Loucy (cell line): ENCODE measurements at regions not wholly inside any gene's neighbourhood (a gene's known extent, or its start where the extent isn't known, plus 50 kb on each side); places are given as distances from the start of the nearest gene placed in this dataset.
"Not testable (repeated sequence)": the region's sequence is repeated elsewhere in the genome, so short reads cannot be mapped to it uniquely, and the experiment has no call there.

Source experiments
- H2AFZ ChIP-seq: fragments of 200-600 bp; sonication (generic); 2 replicates; pipeline ENCODE4 v1.6.0; 2016; ENCODE audit warnings: antibody characterized with exemption, mild to moderate bottlenecking, low read length, moderate library complexity
- H3F3A ChIP-seq: fragments of 200-600 bp; 2 replicates; pipeline ENCODE4 v1.6.0; 2016; ENCODE audit warnings: antibody characterized with exemption, low read depth, mild to moderate bottlenecking
- H3K27me3 ChIP-seq: fragments of 200-600 bp; sonication (generic); 2 replicates; pipeline ENCODE4 v1.6.1; 2014; ENCODE audit warnings: low read length, mild to moderate bottlenecking; ENCODE audit not compliant: insufficient read depth, poor library complexity, severe bottlenecking
- H3K36me3 ChIP-seq: fragments of 200-600 bp; sonication (generic); 2 replicates; pipeline ENCODE4 v1.6.1; 2016; ENCODE audit warnings: low read length; ENCODE audit not compliant: insufficient read depth
- H3K4me1 ChIP-seq: fragments of 200-600 bp; sonication (generic); 2 replicates; pipeline ENCODE4 v1.5.1; 2014; ENCODE audit warnings: low read length, mild to moderate bottlenecking; ENCODE audit not compliant: insufficient read depth, poor library complexity, severe bottlenecking
- H3K4me2 ChIP-seq: fragments of 200-600 bp; sonication (generic); 2 replicates; pipeline ENCODE4 v1.6.0; 2014; ENCODE audit warnings: antibody characterized with exemption, low read length, low read depth, mild to moderate bottlenecking; ENCODE audit not compliant: poor library complexity, severe bottlenecking
- H3K4me3 ChIP-seq: fragments of 200-600 bp; sonication (generic); 2 replicates; pipeline ENCODE4 v1.5.1; 2014; ENCODE audit warnings: low read length, mild to moderate bottlenecking, mixed read lengths; ENCODE audit not compliant: poor library complexity, severe bottlenecking
- H3K79me2 ChIP-seq: fragments of 200-600 bp; sonication (generic); 2 replicates; pipeline ENCODE4 v1.6.1; 2014; ENCODE audit warnings: low read length; ENCODE audit not compliant: insufficient read depth
- H3K9ac ChIP-seq: fragments of 200-600 bp; sonication (generic); 2 replicates; pipeline ENCODE4 v1.6.0; 2014; ENCODE audit warnings: mild to moderate bottlenecking, low read depth, low read length, moderate library complexity; ENCODE audit not compliant: poor library complexity, severe bottlenecking
- H3K9me2 ChIP-seq: fragments of 200-600 bp; sonication (generic); replicated peaks from 2 replicates; pipeline ENCODE4 v1.6.1; 2016; ENCODE audit warnings: low read depth, low read length, mixed read lengths
- H3K9me3 ChIP-seq: fragments of 200-600 bp; sonication (generic); 2 replicates; pipeline ENCODE4 v1.6.1; 2014; ENCODE audit warnings: mild to moderate bottlenecking, antibody characterized with exemption, low read length, low read depth; ENCODE audit not compliant: insufficient read depth
- H4K20me1 ChIP-seq: fragments of 200-600 bp; sonication (generic); 2 replicates; pipeline ENCODE4 v1.6.0; 2014; ENCODE audit warnings: antibody characterized with exemption, low read length, mild to moderate bottlenecking; ENCODE audit not compliant: insufficient read depth, poor library complexity, severe bottlenecking
- CTCF ChIP-seq: fragments of 200-600 bp; sonication (generic); conservative IDR thresholded peaks from 2 replicates; pipeline ENCODE4 v1.5.1; 2014; ENCODE audit warnings: mild to moderate bottlenecking, antibody characterized with exemption, low read length
- EZH2phosphoT487 ChIP-seq: fragments of 200-600 bp; IDR thresholded peaks from 2 replicates; pipeline ENCODE4 v1.6.1; 2018; ENCODE audit warnings: antibody characterized with exemption, mild to moderate bottlenecking, moderate library complexity, borderline replicate concordance

DNA sequence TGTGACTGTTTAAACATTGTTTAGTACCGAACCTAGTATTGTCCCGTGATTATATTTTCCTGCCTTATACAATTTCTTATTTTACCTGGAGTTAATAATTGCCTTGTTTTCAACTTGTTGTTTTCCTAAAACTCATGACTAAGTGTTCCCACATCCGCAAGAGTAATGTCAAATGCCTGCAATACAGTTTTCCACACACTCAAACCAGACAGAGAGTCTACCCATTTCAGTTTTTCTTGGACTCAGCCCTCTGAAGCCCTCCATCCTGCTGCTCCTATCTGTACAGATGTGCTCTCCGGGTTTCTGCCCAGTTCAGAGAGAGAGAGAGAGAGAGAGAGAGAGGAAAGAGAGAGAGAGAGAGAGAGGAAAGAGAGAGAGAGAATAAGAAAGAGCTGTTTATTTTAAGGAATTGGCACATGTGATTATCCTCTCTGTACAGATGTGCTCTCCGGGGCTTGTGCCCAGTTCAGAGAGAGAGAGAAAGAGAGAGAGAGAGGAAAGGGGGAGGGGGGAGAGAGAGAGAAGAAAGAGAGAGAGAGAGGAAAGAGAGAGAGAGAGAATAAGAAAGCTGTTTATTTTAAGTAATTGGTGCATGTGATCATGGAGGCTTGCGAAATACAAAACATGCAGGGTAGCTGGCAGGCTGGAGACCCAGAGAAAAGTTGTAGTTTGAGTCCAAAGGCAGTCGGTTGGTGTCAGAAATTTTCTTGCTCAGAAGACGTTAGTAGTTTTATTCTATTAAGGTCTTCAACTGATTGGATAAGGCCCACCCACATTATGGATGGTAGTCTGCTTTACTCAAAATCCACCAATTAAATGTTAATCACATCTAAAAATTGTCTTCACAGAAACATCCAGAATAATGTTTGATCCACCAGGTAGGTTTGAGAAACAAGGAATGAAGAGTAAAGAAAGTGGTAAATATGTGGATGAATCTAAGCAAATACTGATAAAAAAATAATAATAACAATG is 104.1 kb upstream of the GOLGA8J start:
- no peaks in the 10 kb centered on the region for H3K4me1 ChIP-seq
- no peak overlapping the region for H3K9ac ChIP-seq
- H3K9me2 ChIP-seq = no peaks in the 10 kb centered on the region
- no peaks in the 10 kb centered on the region for H3F3A ChIP-seq
- no peak overlapping the region for H2AFZ ChIP-seq
- no peaks in the 10 kb centered on the region for H4K20me1 ChIP-seq
- no peak overlapping the region for H3K4me2 ChIP-seq
- H3K36me3 ChIP-seq = no peaks in the 10 kb centered on the region
- no peaks in the 10 kb centered on the region for H3K79me2 ChIP-seq
- no peaks in the 10 kb centered on the region for H3K9me3 ChIP-seq
- TF ChIP-seq EZH2phosphoT487 (no peak), CTCF (no peak)
- no peak overlapping the region for H3K4me3 ChIP-seq
- no peaks in the 10 kb centered on the region for H3K27me3 ChIP-seq

- not testable (repeated sequence) for H4K20me1 ChIP-seq, H3K4me2 ChIP-seq, H3K27me3 ChIP-seq, H3K9me3 ChIP-seq, H3K4me1 ChIP-seq, H3K9me2 ChIP-seq, H3K79me2 ChIP-seq, H2AFZ ChIP-seq, H3K9ac ChIP-seq, H3F3A ChIP-seq, H3K36me3 ChIP-seq, H3K4me3 ChIP-seq
Observed at GRCh38 chr15:29974056-29974455, 108.7 kb upstream of the GOLGA8J start.

GRCh38 chr15:29972051-29972450 is 110.7 kb upstream of the GOLGA8J start:
- Histone ChIP-seq H3K9me2 (no peaks in the 10 kb centered on the region), H4K20me1 (no peaks in the 10 kb centered on the region), H3K4me2 (no peak overlapping the region), H3K36me3 (no peaks in the 10 kb centered on the region), H3K9me3 (no peaks in the 10 kb centered on the region), H3K9ac (no peak overlapping the region), H3K27me3 (no peaks in the 10 kb centered on the region), H2AFZ (no peak overlapping the region), H3K79me2 (no peaks in the 10 kb centered on the region), H3K4me3 (no peak overlapping the region), H3F3A (no peaks in the 10 kb centered on the region), H3K4me1 (no peaks in the 10 kb centered on the region)
- TF ChIP-seq EZH2phosphoT487 (no peak), CTCF (no peak)

DNA sequence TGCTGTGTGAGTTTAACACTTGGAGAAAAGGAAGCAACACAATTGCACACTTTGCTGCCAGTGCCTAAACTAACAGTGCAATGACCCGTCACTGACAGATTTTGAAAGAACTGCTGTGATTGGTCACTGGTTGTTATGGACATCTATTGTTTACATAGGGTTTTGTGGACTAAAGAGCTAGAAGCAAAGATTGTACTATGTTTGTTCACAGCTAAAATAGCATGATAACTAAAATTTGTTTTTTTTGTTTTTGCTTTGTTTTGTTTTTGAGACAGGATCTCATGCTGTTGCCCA is 112.4 kb upstream of the GOLGA8J start:
- no peak overlapping the region for H3K4me2 ChIP-seq

More for the DNA sequence above, 112.4 kb upstream of the GOLGA8J start:
- Histone ChIP-seq H3K4me1 (no peaks in the 10 kb centered on the region), H3K36me3 (no peaks in the 10 kb centered on the region), H3K79me2 (no peaks in the 10 kb centered on the region), H4K20me1 (no peaks in the 10 kb centered on the region), H3K9ac (no peak overlapping the region), H3K27me3 (no peaks in the 10 kb centered on the region), H3F3A (no peaks in the 10 kb centered on the region), H3K4me3 (no peak overlapping the region), H3K9me2 (no peaks in the 10 kb centered on the region), H2AFZ (no peak overlapping the region), H3K9me3 (no peaks in the 10 kb centered on the region)
- TF ChIP-seq EZH2phosphoT487 (no peak), CTCF (no peak)
